ENCODE measurements at regions not wholly inside any gene's neighbourhood (a gene's known extent, or its start where the extent isn't known, plus 50 kb on each side); places are given as distances from the start of the nearest gene placed in this dataset.

DNA sequence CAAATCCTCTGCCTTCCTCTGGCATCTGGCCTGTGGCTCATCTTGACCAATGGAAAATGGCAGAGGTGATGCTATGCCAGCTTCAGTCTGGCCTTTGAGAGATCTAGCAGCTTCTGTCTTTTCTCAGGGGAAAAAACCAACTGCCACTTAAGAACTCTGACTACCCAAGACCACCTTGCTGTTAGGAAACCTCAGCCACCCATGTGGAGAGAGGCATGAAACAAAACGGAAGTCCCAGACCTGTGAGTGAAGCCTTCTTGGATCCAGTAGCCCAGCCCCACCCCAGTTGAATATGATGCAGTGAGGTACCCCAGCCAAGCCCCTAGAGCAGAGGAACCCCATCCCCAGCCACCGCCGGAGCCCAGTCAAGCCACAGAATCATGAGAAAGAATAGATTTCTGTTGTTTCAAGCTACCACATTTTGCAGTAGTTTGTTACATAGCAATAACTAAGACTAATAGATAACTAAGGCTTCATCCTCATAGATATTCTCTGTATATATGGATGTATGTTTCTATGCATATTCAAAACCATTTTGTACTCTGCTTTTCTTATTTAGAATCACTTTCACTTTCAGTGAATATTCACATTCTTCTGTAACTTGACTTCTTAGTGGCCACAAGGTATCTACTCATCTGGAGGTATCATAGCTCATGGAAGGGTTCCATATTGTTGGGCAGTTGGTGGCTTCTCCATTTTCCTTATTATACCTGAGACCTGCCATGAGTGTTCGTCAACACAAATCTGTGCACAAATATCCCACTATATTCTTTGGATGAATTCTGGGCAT lies 142.1 kb downstream of the FBXO15 start:
- Histone ChIP-seq H3K4me3 (no peak overlapping the region), H3K36me3 (ENCODE audit: low read depth) (no peaks in the 10 kb centered on the region), H3K9me3 (no peaks in the 10 kb centered on the region), H3K4me1 (ENCODE audit: low read depth) (no peaks in the 10 kb centered on the region)
- DNase-seq (no peak), ATAC-seq (no peak)
- intact Hi-C loops (cut with DNase I, micrococcal nuclease): no loop called here
- TF ChIP-seq, protein P1, sequence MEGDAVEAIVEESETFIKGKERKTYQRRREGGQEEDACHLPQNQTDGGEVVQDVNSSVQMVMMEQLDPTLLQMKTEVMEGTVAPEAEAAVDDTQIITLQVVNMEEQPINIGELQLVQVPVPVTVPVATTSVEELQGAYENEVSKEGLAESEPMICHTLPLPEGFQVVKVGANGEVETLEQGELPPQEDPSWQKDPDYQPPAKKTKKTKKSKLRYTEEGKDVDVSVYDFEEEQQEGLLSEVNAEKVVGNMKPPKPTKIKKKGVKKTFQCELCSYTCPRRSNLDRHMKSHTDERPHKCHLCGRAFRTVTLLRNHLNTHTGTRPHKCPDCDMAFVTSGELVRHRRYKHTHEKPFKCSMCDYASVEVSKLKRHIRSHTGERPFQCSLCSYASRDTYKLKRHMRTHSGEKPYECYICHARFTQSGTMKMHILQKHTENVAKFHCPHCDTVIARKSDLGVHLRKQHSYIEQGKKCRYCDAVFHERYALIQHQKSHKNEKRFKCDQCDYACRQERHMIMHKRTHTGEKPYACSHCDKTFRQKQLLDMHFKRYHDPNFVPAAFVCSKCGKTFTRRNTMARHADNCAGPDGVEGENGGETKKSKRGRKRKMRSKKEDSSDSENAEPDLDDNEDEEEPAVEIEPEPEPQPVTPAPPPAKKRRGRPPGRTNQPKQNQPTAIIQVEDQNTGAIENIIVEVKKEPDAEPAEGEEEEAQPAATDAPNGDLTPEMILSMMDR (IDR thresholded peaks at IDR 0.05): no peak

DNA sequence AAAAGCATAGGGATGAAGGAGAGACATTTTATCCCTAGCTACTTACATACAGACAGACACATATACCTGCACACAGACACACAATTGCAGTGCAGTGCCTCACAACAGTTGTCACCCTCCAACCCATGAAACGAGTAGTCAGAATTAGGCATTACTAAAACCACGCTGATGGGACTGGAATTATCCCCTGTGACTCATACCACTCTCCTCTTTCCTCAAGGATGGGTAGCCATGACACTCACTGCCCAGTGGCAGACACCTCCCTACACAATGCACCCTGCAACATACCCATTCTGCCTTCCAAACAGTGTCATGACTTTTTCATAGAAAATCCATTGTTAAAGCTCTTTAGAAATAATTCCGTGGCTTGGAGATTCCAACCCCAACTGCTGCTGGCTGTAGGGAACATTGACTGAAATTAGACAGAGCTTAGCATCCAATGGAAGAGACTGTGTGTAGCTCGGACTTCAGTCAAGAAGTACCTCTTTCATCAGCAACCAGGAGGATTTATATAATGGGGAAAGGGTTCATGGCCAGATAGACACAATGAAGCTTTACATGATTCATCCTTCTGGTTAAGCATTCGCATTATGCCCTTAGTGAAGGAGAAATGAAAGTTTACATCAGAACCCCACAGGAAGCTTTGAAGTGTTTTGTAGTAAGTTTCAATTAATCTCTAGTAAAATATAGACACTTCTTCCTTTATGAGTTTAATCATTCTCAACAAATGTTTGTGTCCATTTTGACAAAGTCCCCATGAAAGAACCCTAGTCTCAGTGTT lies 155.2 kb downstream of the FBXO15 start:
- Histone ChIP-seq H3K36me3 (ENCODE audit: low read depth) (no peaks in the 10 kb centered on the region), H3K4me3 (no peak overlapping the region), H3K9me3 (no peaks in the 10 kb centered on the region), H3K4me1 (ENCODE audit: low read depth) (no peaks in the 10 kb centered on the region)
- ATAC-seq (no peak), DNase-seq (no peak)
- TF ChIP-seq, protein P1 (IDR thresholded peaks at IDR 0.05): no peak
- intact Hi-C loops (cut with DNase I, micrococcal nuclease): no loop called here

- TF ChIP-seq, protein P1 (IDR thresholded peaks at IDR 0.05): no peak
- H3K4me1 ChIP-seq (ENCODE audit: low read depth): no peaks in the 10 kb centered on the region
- intact Hi-C loops (cut with DNase I, micrococcal nuclease): no loop called here
- no peaks in the 10 kb centered on the region for H3K9me3 ChIP-seq
- ATAC-seq: no peak
- no peak for DNase-seq
- H3K36me3 ChIP-seq (ENCODE audit: low read depth): no peaks in the 10 kb centered on the region
- no peak overlapping the region for H3K4me3 ChIP-seq
Measured at GRCh38 chr18:73991570-73991969, 156.1 kb downstream of the FBXO15 start.

GRCh38 chr18:73990258-73990657 lies 157.4 kb downstream of the FBXO15 start:
- TF ChIP-seq, protein P1 (IDR thresholded peaks at IDR 0.05): no peak
- Histone ChIP-seq H3K36me3 (ENCODE audit: low read depth) (no peaks in the 10 kb centered on the region), H3K4me1 (ENCODE audit: low read depth) (no peaks in the 10 kb centered on the region), H3K9me3 (no peaks in the 10 kb centered on the region), H3K4me3 (no peak overlapping the region)
- DNase-seq (no peak), ATAC-seq (no peak)
- intact Hi-C loops (cut with DNase I, micrococcal nuclease): no loop called here

GRCh38 chr18:73987247-73987980 lies 160.2 kb downstream of the FBXO15 start:
- intact Hi-C loops (cut with DNase I, micrococcal nuclease): no loop called here
- DNase-seq: no peak
- H3K36me3 ChIP-seq (ENCODE audit: low read depth): no peaks in the 10 kb centered on the region
- no peak overlapping the region for H3K4me3 ChIP-seq
- TF ChIP-seq, protein P1 (IDR thresholded peaks at IDR 0.05): no peak
- H3K9me3 ChIP-seq: no peaks in the 10 kb centered on the region
- no peaks in the 10 kb centered on the region for H3K4me1 ChIP-seq (ENCODE audit: low read depth)
- no peak for ATAC-seq
